ENCODE measurements at regions not wholly inside any gene's neighbourhood (a gene's known extent, or its start where the extent isn't known, plus 50 kb on each side); places are given as distances from the start of the nearest gene placed in this dataset.

GRCh38 chr5:172582940-172583339 lies 58.1 kb upstream of the NEURL1B start (continued):
- TF ChIP-seq NRF1 (IDR thresholded peaks at IDR 0.05; ENCODE audit: low read depth, low read length) = no peak

All from H1 (cell line).